ENCODE measurements at regions not wholly inside any gene's neighbourhood (a gene's known extent, or its start where the extent isn't known, plus 50 kb on each side); places are given as distances from the start of the nearest gene placed in this dataset.

DNA sequence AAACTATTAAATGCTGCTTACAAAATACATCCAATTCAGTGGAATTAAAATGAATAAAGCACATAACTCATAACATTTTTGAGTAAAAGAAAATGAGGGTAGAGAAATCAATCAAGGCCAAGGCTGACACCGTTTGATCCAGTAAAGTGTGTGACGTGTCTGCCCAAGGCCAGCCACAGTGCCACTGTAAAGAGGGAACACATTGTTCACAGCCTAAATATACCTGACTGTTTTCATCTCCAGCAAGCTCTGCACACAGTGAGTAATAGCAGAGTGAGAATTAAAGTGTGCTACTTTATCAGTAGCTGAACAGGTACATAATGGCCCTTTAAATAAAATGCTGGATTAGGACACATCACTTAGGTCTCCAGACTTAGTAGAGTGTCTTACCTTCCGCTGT is 130.8 kb upstream of the DPP6 start:
- no peak for TF ChIP-seq CTCF (IDR thresholded peaks at IDR 0.05; ENCODE audit: insufficient read depth, low read depth, low read length)

GRCh38 chr7:153930696-153931095 is 121.5 kb upstream of the DPP6 start:
- CTCF ChIA-PET = no interaction called here
- Histone ChIP-seq H3K27me3 (ENCODE audit: control insufficient read depth, insufficient read depth, low read length) (no peaks in the 10 kb centered on the region), H3K36me3 (ENCODE audit: control insufficient read depth, insufficient read depth, low read length) (no peaks in the 10 kb centered on the region), H3K4me3 (ENCODE audit: low read depth, low read length) (no peak overlapping the region)
- TF ChIP-seq CTCF (IDR thresholded peaks at IDR 0.05; ENCODE audit: insufficient read depth, low read depth, low read length) = no peak
- DNase-seq (ENCODE audit: low read depth) = no peak
- POLR2A ChIA-PET = no interaction called here

More for the DNA sequence above, 130.8 kb upstream of the DPP6 start:
- Histone ChIP-seq H3K27me3 (ENCODE audit: control insufficient read depth, insufficient read depth, low read length) (no peaks in the 10 kb centered on the region), H3K36me3 (ENCODE audit: control insufficient read depth, insufficient read depth, low read length) (no peaks in the 10 kb centered on the region), H3K4me3 (ENCODE audit: low read depth, low read length) (no peak overlapping the region)
- POLR2A ChIA-PET = no interaction called here
- no peak for DNase-seq (ENCODE audit: low read depth)
- CTCF ChIA-PET = no interaction called here

GRCh38 chr7:153934048-153934447 is 118.2 kb upstream of the DPP6 start:
- Histone ChIP-seq H3K27me3 (ENCODE audit: control insufficient read depth, insufficient read depth, low read length) (no peaks in the 10 kb centered on the region), H3K36me3 (ENCODE audit: control insufficient read depth, insufficient read depth, low read length) (no peaks in the 10 kb centered on the region), H3K4me3 (ENCODE audit: low read depth, low read length) (no peak overlapping the region)
- ChIA-PET POLR2A (no interaction called here), CTCF (no interaction called here)
- no peak for DNase-seq (ENCODE audit: low read depth)
- no peak for TF ChIP-seq CTCF (IDR thresholded peaks at IDR 0.05; ENCODE audit: insufficient read depth, low read depth, low read length)

GRCh38 chr7:153934629-153935028 is 117.6 kb upstream of the DPP6 start:
- no peak for DNase-seq (ENCODE audit: low read depth)
- H3K4me3 ChIP-seq (ENCODE audit: low read depth, low read length) = no peak overlapping the region
- no peak for TF ChIP-seq CTCF (IDR thresholded peaks at IDR 0.05; ENCODE audit: insufficient read depth, low read depth, low read length)
- POLR2A ChIA-PET = no interaction called here
- no peaks in the 10 kb centered on the region for H3K36me3 ChIP-seq (ENCODE audit: control insufficient read depth, insufficient read depth, low read length)
- CTCF ChIA-PET = no interaction called here
- H3K27me3 ChIP-seq (ENCODE audit: control insufficient read depth, insufficient read depth, low read length) = no peaks in the 10 kb centered on the region

- ChIA-PET POLR2A (no interaction called here), CTCF (no interaction called here)
- DNase-seq (ENCODE audit: low read depth) = no peak
- H3K36me3 ChIP-seq (ENCODE audit: control insufficient read depth, insufficient read depth, low read length) = no peaks in the 10 kb centered on the region
- H3K4me3 ChIP-seq (ENCODE audit: low read depth, low read length) = no peak overlapping the region
- no peaks in the 10 kb centered on the region for H3K27me3 ChIP-seq (ENCODE audit: control insufficient read depth, insufficient read depth, low read length)
- no peak for TF ChIP-seq CTCF (IDR thresholded peaks at IDR 0.05; ENCODE audit: insufficient read depth, low read depth, low read length)
Observed at GRCh38 chr7:153935095-153935494, 117.1 kb upstream of the DPP6 start.

Data from BJ (cell line).